ENCODE measurements at regions not wholly inside any gene's neighbourhood (a gene's known extent, or its start where the extent isn't known, plus 50 kb on each side); places are given as distances from the start of the nearest gene placed in this dataset.

- in situ Hi-C loops (cut with MboI; ENCODE audit: low sequenced_read_pairs, unreplicated experiment): no loop called here
- no peak for DNase-seq (ENCODE audit: low spot score)
- no peak for TF ChIP-seq CTCF (IDR thresholded peaks at IDR 0.05; ENCODE audit: borderline replicate concordance, control extremely low read depth, extremely low read depth, insufficient read depth, missing control alignments)
Measured at GRCh38 chr1:116853680-116854402, 55.9 kb upstream of the PTGFRN start.

- in situ Hi-C loops (cut with MboI; ENCODE audit: low sequenced_read_pairs, unreplicated experiment): no loop called here
- DNase-seq (ENCODE audit: low spot score): no peak
- TF ChIP-seq CTCF (IDR thresholded peaks at IDR 0.05; ENCODE audit: borderline replicate concordance, control extremely low read depth, extremely low read depth, insufficient read depth, missing control alignments): no peak
Measured at GRCh38 chr1:116854403-116854690, 55.4 kb upstream of the PTGFRN start.

- DNase-seq (ENCODE audit: low spot score): no peak
- in situ Hi-C loops (cut with MboI; ENCODE audit: low sequenced_read_pairs, unreplicated experiment): no loop called here
- no peak for TF ChIP-seq CTCF (IDR thresholded peaks at IDR 0.05; ENCODE audit: borderline replicate concordance, control extremely low read depth, extremely low read depth, insufficient read depth, missing control alignments)
Measured at GRCh38 chr1:116854716-116855115, 55.0 kb upstream of the PTGFRN start.

GRCh38 chr1:116855191-116855619 is 54.5 kb upstream of the PTGFRN start:
- no peak for DNase-seq (ENCODE audit: low spot score)
- in situ Hi-C loops (cut with MboI; ENCODE audit: low sequenced_read_pairs, unreplicated experiment): no loop called here
- no peak for TF ChIP-seq CTCF (IDR thresholded peaks at IDR 0.05; ENCODE audit: borderline replicate concordance, control extremely low read depth, extremely low read depth, insufficient read depth, missing control alignments)

GRCh38 chr1:116855773-116856201 is 53.9 kb upstream of the PTGFRN start:
- in situ Hi-C loops (cut with MboI; ENCODE audit: low sequenced_read_pairs, unreplicated experiment): no loop called here
- no peak for TF ChIP-seq CTCF (IDR thresholded peaks at IDR 0.05; ENCODE audit: borderline replicate concordance, control extremely low read depth, extremely low read depth, insufficient read depth, missing control alignments)
- no peak for DNase-seq (ENCODE audit: low spot score)

GRCh38 chr1:116856312-116856711 is 53.4 kb upstream of the PTGFRN start:
- in situ Hi-C loops (cut with MboI; ENCODE audit: low sequenced_read_pairs, unreplicated experiment): no loop called here
- no peak for DNase-seq (ENCODE audit: low spot score)
- no peak for TF ChIP-seq CTCF (IDR thresholded peaks at IDR 0.05; ENCODE audit: borderline replicate concordance, control extremely low read depth, extremely low read depth, insufficient read depth, missing control alignments)

Measured in GM13976 (cell line).